ENCODE measurements at regions not wholly inside any gene's neighbourhood (a gene's known extent, or its start where the extent isn't known, plus 50 kb on each side); places are given as distances from the start of the nearest gene placed in this dataset.

DNA sequence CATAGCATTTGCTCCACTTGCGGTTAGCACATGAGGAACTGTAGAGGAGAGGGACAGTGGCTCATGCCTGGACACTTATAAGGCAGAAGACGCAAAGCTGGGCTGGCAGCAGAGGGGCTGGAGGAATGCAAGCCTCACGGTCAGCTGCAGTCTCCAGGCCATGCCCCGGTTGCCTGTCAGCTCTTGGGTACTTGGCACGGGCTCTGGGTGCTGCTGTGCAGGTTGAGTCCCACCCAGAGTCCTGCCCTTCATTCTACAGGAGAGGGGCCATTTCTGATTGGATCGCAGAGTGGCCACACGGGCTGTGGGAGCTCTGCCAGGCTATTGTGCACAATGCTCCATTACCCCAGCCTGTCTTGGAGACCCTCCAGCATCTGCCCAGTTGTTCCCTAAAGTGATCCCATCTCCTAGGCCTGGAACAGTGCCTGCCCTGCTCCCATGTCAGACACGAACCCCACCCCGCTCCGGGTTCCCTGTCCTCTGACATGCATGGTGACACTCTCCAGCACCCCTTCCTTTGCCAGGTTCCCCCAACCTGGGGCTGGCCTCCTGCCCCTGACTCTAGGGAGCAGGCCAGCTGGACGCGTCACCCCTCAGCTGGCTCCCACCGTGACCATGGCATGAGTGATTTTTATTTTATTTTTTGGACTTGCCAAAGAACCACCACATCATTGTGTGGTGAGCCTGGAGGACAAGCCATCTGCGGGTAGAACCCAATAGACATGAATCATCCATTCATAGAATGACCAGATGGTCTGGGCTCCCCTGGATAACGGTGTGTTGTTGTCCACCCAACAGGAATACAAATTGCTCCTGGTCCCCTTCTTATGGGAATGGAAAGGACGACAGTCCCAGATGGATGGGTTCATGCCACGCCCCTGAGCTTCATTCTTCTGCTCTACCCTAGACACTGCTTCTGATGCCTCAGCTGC, 51.0 kb upstream of the KLF13 start:
- DNase-seq (ENCODE audit: low read depth in 2 of 2) = no peak

DNA sequence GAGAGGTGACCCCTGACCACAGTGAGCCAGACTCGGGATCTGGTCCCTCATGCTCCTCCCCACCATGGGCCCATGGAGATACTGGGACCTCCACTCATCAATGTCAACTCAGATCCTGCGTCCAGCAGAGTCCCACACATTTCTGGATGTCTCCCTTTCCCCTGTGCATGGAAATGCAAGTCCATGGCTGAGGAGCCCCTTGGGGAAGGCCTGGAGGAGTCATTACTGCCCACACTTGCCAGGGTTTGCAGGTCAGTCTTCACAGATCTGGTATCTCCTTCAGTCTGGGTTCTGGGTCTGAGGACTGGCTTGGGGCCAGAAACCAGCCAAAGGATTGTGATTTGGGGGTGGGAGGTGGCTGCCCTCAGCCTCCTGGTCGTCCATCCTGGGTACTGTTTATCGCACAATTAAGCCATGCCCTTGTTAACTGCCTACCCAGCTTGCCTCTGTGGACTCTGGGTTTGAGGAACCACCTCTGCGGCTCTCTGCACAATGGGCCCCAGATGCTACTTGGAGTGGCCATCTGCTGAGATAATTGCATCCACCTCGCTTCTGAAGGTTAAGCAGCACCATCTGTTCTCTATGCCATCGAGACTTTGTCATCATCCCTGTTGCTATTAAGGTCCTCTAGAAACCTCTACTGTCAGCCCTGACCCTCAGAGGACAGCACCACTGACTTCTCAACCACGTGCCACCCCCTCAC, 49.9 kb upstream of the KLF13 start:
- no peak for DNase-seq (ENCODE audit: low read depth in 2 of 2)

All from fibroblast of skin of left biceps (primary cell).